Psoas muscle (tissue), 7 donors: ENCODE measurements at regions not wholly inside any gene's neighbourhood (a gene's known extent, or its start where the extent isn't known, plus 50 kb on each side); places are given as distances from the start of the nearest gene placed in this dataset.

Experiments used
- ATAC-seq, 4 donors: fragments of 200-7000 bp; cut with Tn5 transposase; one replicate each; pipeline ENCODE4 v1.9.1; 2020; ENCODE audit warnings: moderate library complexity in 3 of 4, mild to moderate bottlenecking in 2 of 4
- DNase-seq, 2 donors: peaks; one replicate each; pipeline ENCODE4 v3.0.0-alpha.2; 2020
- H3K27ac ChIP-seq: fragments of 200-600 bp; one replicate; pipeline ENCODE4 v1.8.0; 2022
- H3K27me3 ChIP-seq, 3 donors: fragments of 200-600 bp in 1 of 3; one replicate each; pipeline versions ENCODE4 v1.6.1 to v1.8.0; 2013 to 2022; ENCODE audit warnings: low read length in 2 of 3, mild to moderate bottlenecking in 2 of 3, moderate library complexity in 1 of 3; ENCODE audit not compliant: insufficient read depth in 3 of 3
- H3K36me3 ChIP-seq, 2 donors: fragments of 200-600 bp in 1 of 2; one replicate each; pipeline versions ENCODE4 v1.6.1 to v1.8.0; 2013 to 2022; ENCODE audit warnings: low read depth in 1 of 2, mild to moderate bottlenecking in 1 of 2, moderate library complexity in 1 of 2; ENCODE audit not compliant: insufficient read depth in 1 of 2
- H3K4me1 ChIP-seq: fragments of 200-600 bp; one replicate; pipeline ENCODE4 v1.8.0; 2022
- H3K4me3 ChIP-seq: fragments of 200-600 bp; one replicate; pipeline ENCODE4 v1.8.0; 2022; ENCODE audit warnings: mild to moderate bottlenecking
- H3K9me3 ChIP-seq: fragments of 200-600 bp; one replicate; pipeline ENCODE4 v1.8.0; 2022
- CTCF ChIP-seq: fragments of 200-600 bp; IDR thresholded peaks from one replicate; pipeline ENCODE4 v1.8.0; 2022; ENCODE audit warnings: antibody characterized with exemption
- WGBS, 3 donors: extraction: QIAGEN DNeasy Blood & Tissue Kit; methylation state at CpG; one replicate each; pipeline versions ENCODE4 v1.1.6 to v1.1.7; 2013; 5-methylcytosine and 5-hydroxymethylcytosine counted together
- intact Hi-C, 2 donors: fragments of 100-400 bp; cut with DNase I; formaldehyde crosslinking; loops; one replicate each; pipeline versions ENCODE4 v1.11.0 to v1.14.2; 2022
- donor health status: healthy with polysubstance abuse.
- donor health status: DM: no; HTN: no; CAD: no; lungs with moderate emphysema.
- donor health status: Bipolar disorder and iron deficiency.
- donor health status: healthy.
- donor health status: DM: yes; HTN: yes; CAD: no.
- donor health status: DM: no; HTN: no; CAD: no.
- donor health status: DM: yes; HTN: yes; CAD: no.

GRCh38 chr1:208951026-208951525 is 632.4 kb upstream of the CAMK1G start:
- H3K4me3 ChIP-seq, result no peak overlapping the region
- TF ChIP-seq CTCF, result no peak
- no peaks in the 10 kb centered on the region for H3K27me3 ChIP-seq
- no peaks in the 10 kb centered on the region for H3K4me1 ChIP-seq
- no peaks in the 10 kb centered on the region for H3K36me3 ChIP-seq
- 78 to 87% (median 82%) methylated on average over 5 of the region's 5 CpGs for WGBS, 3 donors
- ATAC-seq, result no peak
- H3K9me3 ChIP-seq, result no peaks in the 10 kb centered on the region
- no peak overlapping the region for H3K27ac ChIP-seq
- DNase-seq, result no peak
- intact Hi-C loops, result no loop called here

- no peak overlapping the region for H3K27ac ChIP-seq
- H3K27me3 ChIP-seq, result no peaks in the 10 kb centered on the region
- no peaks in the 10 kb centered on the region for H3K9me3 ChIP-seq
- DNase-seq (no peak), ATAC-seq (no peak)
- no peak overlapping the region for H3K4me3 ChIP-seq
- no peak for TF ChIP-seq CTCF
- H3K36me3 ChIP-seq, result no peaks in the 10 kb centered on the region
- intact Hi-C loops, result no loop called here
- H3K4me1 ChIP-seq, result no peaks in the 10 kb centered on the region
Measured at GRCh38 chr1:208951908-208952307, 631.6 kb upstream of the CAMK1G start.

GRCh38 chr1:208962867-208963266 is 620.6 kb upstream of the CAMK1G start:
- no peak for TF ChIP-seq CTCF
- DNase-seq (no peak), ATAC-seq (no peak)
- Histone ChIP-seq H3K9me3 (no peaks in the 10 kb centered on the region), H3K27me3 (no peaks in the 10 kb centered on the region), H3K4me3 (no peak overlapping the region), H3K4me1 (no peaks in the 10 kb centered on the region), H3K36me3 (no peaks in the 10 kb centered on the region), H3K27ac (no peak overlapping the region)
- intact Hi-C loops, result no loop called here

- Histone ChIP-seq H3K4me1 (no peaks in the 10 kb centered on the region), H3K27ac (no peak overlapping the region), H3K36me3 (no peaks in the 10 kb centered on the region), H3K4me3 (no peak overlapping the region), H3K27me3 (no peaks in the 10 kb centered on the region), H3K9me3 (no peaks in the 10 kb centered on the region)
- DNase-seq (no peak), ATAC-seq (no peak)
- no peak for TF ChIP-seq CTCF
- intact Hi-C loops, result no loop called here
Measured at GRCh38 chr1:208965351-208965750, 618.2 kb upstream of the CAMK1G start.

- WGBS, 3 donors, result 62 to 69% (median 65%) methylated on average over 4 of the region's 4 CpGs
- H3K27ac ChIP-seq, result no peak overlapping the region
- no peaks in the 10 kb centered on the region for H3K9me3 ChIP-seq
- TF ChIP-seq CTCF, result no peak
- H3K27me3 ChIP-seq, result no peaks in the 10 kb centered on the region
- no peaks in the 10 kb centered on the region for H3K36me3 ChIP-seq
- DNase-seq (no peak), ATAC-seq (no peak)
- no peak overlapping the region for H3K4me3 ChIP-seq
- H3K4me1 ChIP-seq, result no peaks in the 10 kb centered on the region
- intact Hi-C loops, result no loop called here
Measured at GRCh38 chr1:208967334-208967733, 616.2 kb upstream of the CAMK1G start.
